SU-DHL-6 (cell line): ENCODE measurements at regions not wholly inside any gene's neighbourhood (a gene's known extent, or its start where the extent isn't known, plus 50 kb on each side); places are given as distances from the start of the nearest gene placed in this dataset.

ENCODE experiments used
- H2AFZ ChIP-seq: fragments of 200-600 bp; sonication (generic); 2 replicates; pipeline ENCODE4 v1.6.1; 2014; ENCODE audit warnings: low read depth, mild to moderate bottlenecking, moderate library complexity, mixed read lengths, antibody characterized with exemption, low read length; ENCODE audit not compliant: severe bottlenecking
- H3F3A ChIP-seq: fragments of 200-600 bp; shearing (Covaris generic); 2 replicates; pipeline ENCODE4 v1.6.0; 2016; ENCODE audit warnings: antibody characterized with exemption, mild to moderate bottlenecking; ENCODE audit not compliant: insufficient read depth
- H3K27ac ChIP-seq: fragments of 200-600 bp; sonication (generic); 2 replicates; pipeline ENCODE4 v1.5.1; 2016; ENCODE audit warnings: low read depth, mild to moderate bottlenecking, low read length, moderate library complexity, mixed read lengths
- H3K27me3 ChIP-seq: fragments of 200-600 bp; sonication (generic), shearing (Covaris generic); 2 replicates; pipeline ENCODE4 v1.6.0; 2014; ENCODE audit warnings: mild to moderate bottlenecking, low read length
- H3K36me3 ChIP-seq: fragments of 200-600 bp; sonication (generic); 2 replicates; pipeline ENCODE4 v1.6.1; 2014; ENCODE audit warnings: mild to moderate bottlenecking, low read length, mixed read lengths
- H3K4me2 ChIP-seq: fragments of 300-600, 200-600 bp; shearing (Covaris generic), sonication (generic); 2 replicates; pipeline ENCODE4 v1.6.0; 2014; ENCODE audit warnings: low read length, low read depth, mild to moderate bottlenecking; ENCODE audit not compliant: poor library complexity, severe bottlenecking
- H3K4me3 ChIP-seq: fragments of 200-600 bp; sonication (generic); 2 replicates; pipeline ENCODE4 v1.5.1; 2014; ENCODE audit warnings: antibody characterized with exemption, low read length, mild to moderate bottlenecking, mixed read lengths; ENCODE audit not compliant: insufficient read depth, poor library complexity, severe bottlenecking
- H3K79me2 ChIP-seq: fragments of 200-600 bp; sonication (generic); 2 replicates; pipeline ENCODE4 v1.6.1; 2014; ENCODE audit warnings: mild to moderate bottlenecking, low read length, moderate library complexity; ENCODE audit not compliant: insufficient read depth
- H3K9ac ChIP-seq: fragments of 200-600 bp; sonication (generic); 2 replicates; pipeline ENCODE4 v1.7.0; 2014; ENCODE audit warnings: mild to moderate bottlenecking, low read length
- H3K9me2 ChIP-seq: fragments of 200-600 bp; sonication (generic); replicated peaks from 2 replicates; pipeline ENCODE4 v1.6.1; 2014; ENCODE audit warnings: low read length; ENCODE audit not compliant: insufficient read depth
- H3K9me3 ChIP-seq: fragments of 200-600 bp; sonication (generic); 2 replicates; pipeline ENCODE4 v1.6.1; 2014; ENCODE audit warnings: low read length, mixed read lengths; ENCODE audit not compliant: insufficient read depth
- H4K20me1 ChIP-seq: fragments of 200-600 bp; sonication (generic); 2 replicates; pipeline ENCODE4 v1.6.1; 2014; ENCODE audit warnings: low read depth, mild to moderate bottlenecking, antibody characterized with exemption, low read length, moderate library complexity, mixed read lengths
- EZH2phosphoT487 ChIP-seq: fragments of 200-600 bp; sonication (generic), shearing (Covaris generic); conservative IDR thresholded peaks from 2 replicates; pipeline ENCODE4 v1.6.1; 2018; ENCODE audit warnings: mild to moderate bottlenecking, antibody characterized with exemption, low read length, moderate library complexity, mixed read lengths
- TF ChIP-seq, protein P1 (sequence below): fragments of 200-600 bp; sonication (generic); IDR thresholded peaks from one replicate; pipeline ENCODE4 v1.5.1; 2017; ENCODE audit warnings: antibody characterized with exemption, mild to moderate bottlenecking, low read length, moderate library complexity; ENCODE audit not compliant: insufficient read depth, poor library complexity, severe bottlenecking

DNA sequence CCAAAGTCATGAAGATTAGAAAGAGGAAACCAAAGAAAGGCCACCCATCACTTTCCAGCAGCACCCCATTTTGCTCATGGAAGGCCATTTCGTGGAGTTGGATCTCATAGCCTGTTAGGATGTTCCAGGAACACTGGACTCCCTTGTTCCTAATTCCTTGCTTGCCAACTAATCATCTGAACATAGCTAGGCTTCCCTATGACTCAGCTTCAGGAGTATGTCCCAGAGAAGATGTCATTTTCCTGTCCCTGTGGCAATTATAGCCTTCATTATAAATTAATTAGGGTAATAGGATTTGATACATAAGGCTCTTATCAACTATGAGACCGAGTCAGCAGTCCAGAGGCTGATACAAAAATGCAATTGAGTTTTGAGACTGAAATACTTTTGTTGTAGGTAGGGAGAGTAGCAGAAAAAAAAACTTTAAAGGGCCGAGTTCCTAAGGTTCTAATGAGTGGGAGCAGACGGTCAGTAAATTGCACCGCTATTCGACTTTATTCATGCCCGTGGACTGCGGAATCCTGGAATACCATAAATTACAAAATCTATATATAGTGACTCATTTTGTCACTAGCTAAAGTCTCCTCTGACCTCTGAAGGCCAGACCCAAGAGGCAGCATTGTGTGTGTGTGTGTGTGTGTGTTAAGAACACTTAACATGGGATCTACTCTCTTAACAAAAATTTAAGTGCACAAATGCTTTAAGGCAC lies 311.8 kb downstream of the FBXO15 start:
- Histone ChIP-seq H4K20me1 (no peaks in the 10 kb centered on the region), H3K4me2 (no peak overlapping the region), H3K27me3 (no peaks in the 10 kb centered on the region), H3K9ac (no peak overlapping the region), H3K79me2 (no peaks in the 10 kb centered on the region), H3K9me3 (no peaks in the 10 kb centered on the region), H2AFZ (no peak overlapping the region), H3K27ac (no peak overlapping the region), H3F3A (no peaks in the 10 kb centered on the region), H3K9me2 (no peaks in the 10 kb centered on the region), H3K36me3 (no peaks in the 10 kb centered on the region), H3K4me3 (no peak overlapping the region)
- TF ChIP-seq, protein P1, sequence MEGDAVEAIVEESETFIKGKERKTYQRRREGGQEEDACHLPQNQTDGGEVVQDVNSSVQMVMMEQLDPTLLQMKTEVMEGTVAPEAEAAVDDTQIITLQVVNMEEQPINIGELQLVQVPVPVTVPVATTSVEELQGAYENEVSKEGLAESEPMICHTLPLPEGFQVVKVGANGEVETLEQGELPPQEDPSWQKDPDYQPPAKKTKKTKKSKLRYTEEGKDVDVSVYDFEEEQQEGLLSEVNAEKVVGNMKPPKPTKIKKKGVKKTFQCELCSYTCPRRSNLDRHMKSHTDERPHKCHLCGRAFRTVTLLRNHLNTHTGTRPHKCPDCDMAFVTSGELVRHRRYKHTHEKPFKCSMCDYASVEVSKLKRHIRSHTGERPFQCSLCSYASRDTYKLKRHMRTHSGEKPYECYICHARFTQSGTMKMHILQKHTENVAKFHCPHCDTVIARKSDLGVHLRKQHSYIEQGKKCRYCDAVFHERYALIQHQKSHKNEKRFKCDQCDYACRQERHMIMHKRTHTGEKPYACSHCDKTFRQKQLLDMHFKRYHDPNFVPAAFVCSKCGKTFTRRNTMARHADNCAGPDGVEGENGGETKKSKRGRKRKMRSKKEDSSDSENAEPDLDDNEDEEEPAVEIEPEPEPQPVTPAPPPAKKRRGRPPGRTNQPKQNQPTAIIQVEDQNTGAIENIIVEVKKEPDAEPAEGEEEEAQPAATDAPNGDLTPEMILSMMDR = no peak
- no peak for TF ChIP-seq EZH2phosphoT487

DNA sequence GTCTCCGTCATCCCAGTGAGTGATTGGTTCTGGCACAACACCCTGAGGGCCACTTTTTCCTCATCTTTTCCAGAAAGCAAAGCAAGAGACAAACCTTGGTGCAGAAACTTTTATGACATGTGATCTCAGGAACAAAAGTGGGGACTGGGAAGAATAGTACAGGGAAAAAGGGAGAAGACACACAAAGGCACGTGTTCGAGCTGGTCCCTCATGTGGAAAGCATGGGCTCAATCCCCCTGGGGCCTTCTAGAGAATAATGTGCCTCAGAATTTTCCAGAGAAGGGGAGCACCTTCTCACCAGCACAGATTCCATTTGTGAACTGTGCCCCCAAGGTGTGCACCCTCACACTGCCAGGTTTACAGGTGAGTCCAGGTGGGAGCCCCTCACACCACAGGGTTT lies 312.6 kb downstream of the FBXO15 start:
- Histone ChIP-seq H2AFZ (no peak overlapping the region), H3K4me2 (no peak overlapping the region), H3K27me3 (no peaks in the 10 kb centered on the region), H3K79me2 (no peaks in the 10 kb centered on the region), H3K36me3 (no peaks in the 10 kb centered on the region), H3K4me3 (no peak overlapping the region), H3K9ac (no peak overlapping the region), H4K20me1 (no peaks in the 10 kb centered on the region), H3K27ac (no peak overlapping the region), H3K9me2 (no peaks in the 10 kb centered on the region), H3F3A (no peaks in the 10 kb centered on the region), H3K9me3 (no peaks in the 10 kb centered on the region)
- TF ChIP-seq, protein P1 = no peak
- no peak for TF ChIP-seq EZH2phosphoT487

DNA sequence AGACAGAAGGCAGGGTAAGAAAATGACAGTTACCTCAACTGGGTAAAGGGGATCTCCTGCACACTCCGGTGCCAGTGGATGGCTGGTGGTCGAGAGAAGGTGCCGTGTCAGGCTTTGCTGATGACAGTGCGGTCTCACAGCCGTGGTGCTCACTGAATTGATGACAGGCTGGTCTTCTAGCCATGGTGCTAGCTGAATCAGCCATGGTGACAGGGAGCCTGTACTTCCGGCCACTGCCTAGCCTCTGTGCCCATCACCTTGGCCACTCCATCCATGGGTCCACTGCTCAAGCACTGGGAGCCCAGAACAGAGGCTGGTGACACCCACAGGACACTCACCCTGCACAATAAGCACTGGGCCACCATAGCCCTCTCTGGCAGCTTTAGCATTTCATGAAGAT lies 315.9 kb downstream of the FBXO15 start:
- Histone ChIP-seq H3K4me2 (no peak overlapping the region), H2AFZ (no peak overlapping the region), H3K27ac (no peak overlapping the region), H3K9me2 (no peaks in the 10 kb centered on the region), H3K9me3 (no peaks in the 10 kb centered on the region), H3K27me3 (no peaks in the 10 kb centered on the region), H3K9ac (no peak overlapping the region), H3K36me3 (no peaks in the 10 kb centered on the region), H3K79me2 (no peaks in the 10 kb centered on the region), H4K20me1 (no peaks in the 10 kb centered on the region), H3F3A (no peaks in the 10 kb centered on the region), H3K4me3 (no peak overlapping the region)
- TF ChIP-seq, protein P1 = no peak
- TF ChIP-seq EZH2phosphoT487 = no peak
